Thyroid gland (tissue), 4 donors: ENCODE measurements at regions not wholly inside any gene's neighbourhood (a gene's known extent, or its start where the extent isn't known, plus 50 kb on each side); places are given as distances from the start of the nearest gene placed in this dataset.

ENCODE experiments used
- DNase-seq, 2 donors: peaks; one replicate each; pipeline ENCODE4 v3.0.0-alpha.2; 2019
- H3K27ac ChIP-seq, 3 donors: fragments of 200-600 bp; sonication (generic); 1 replicate in 2 of 3; 2 replicates in 1 of 3; pipeline ENCODE4 v1.5.1; 2016 to 2019; ENCODE audit warnings: mild to moderate bottlenecking in 1 of 3, moderate library complexity in 1 of 3
- H3K27me3 ChIP-seq: fragments of 200-600 bp; sonication (generic); one replicate; pipeline ENCODE4 v1.5.1; 2019
- H3K36me3 ChIP-seq, 2 donors: fragments of 200-600 bp; sonication (generic); one replicate each; pipeline ENCODE4 v1.5.1; 2016 to 2019
- H3K4me1 ChIP-seq, 2 donors: fragments of 200-600 bp; sonication (generic); one replicate each; pipeline ENCODE4 v1.5.1; 2017 to 2019
- H3K4me3 ChIP-seq, 3 donors: fragments of 200-600 bp; sonication (generic); replicated peaks in 1 of 3; 1 replicate in 2 of 3; 2 replicates in 1 of 3; pipeline ENCODE4 v1.5.1; 2016; ENCODE audit warnings: mild to moderate bottlenecking in 1 of 3
- H3K9me3 ChIP-seq: fragments of 200-600 bp; sonication (generic); one replicate; pipeline ENCODE4 v1.5.1; 2017
- CTCF ChIP-seq, 6 experiments: fragments of 200-600 bp in 3 of 6; fragments of 450-650 bp in 3 of 6; sonication (generic) in 3 of 6; IDR thresholded peaks; one replicate each; pipeline ENCODE4 v1.5.1; 2016 to 2019; ENCODE audit warnings: antibody characterized with exemption in 6 of 6, mild to moderate bottlenecking in 2 of 6, inconsistent platforms in 1 of 6, moderate library complexity in 1 of 6
- POLR2A ChIP-seq, 2 donors: fragments of 450-650 bp; IDR thresholded peaks; one replicate each; pipeline ENCODE4 v1.6.1; 2017; ENCODE audit warnings: antibody characterized with exemption in 2 of 2, mild to moderate bottlenecking in 2 of 2, moderate library complexity in 1 of 2
- WGBS, 2 donors: methylation state at CpG; one replicate each; pipeline ENCODE4 v1.1.5; 2017; 5-methylcytosine and 5-hydroxymethylcytosine counted together
- intact Hi-C: fragments of 100-400 bp; cut with DNase I; formaldehyde crosslinking; loops from one replicate; pipeline ENCODE4 v1.15.1; 2023

GRCh38 chr12:112559784-112560183, 141.0 kb downstream of the PTPN11 start:
- 64 to 78% methylated on average over 2 of the region's 2 CpGs for WGBS, 2 donors
- Histone ChIP-seq H3K27ac (no peak overlapping the region), H3K4me3 (no peak overlapping the region), H3K4me1 (no peaks in the 10 kb centered on the region), H3K36me3 (no peaks in the 10 kb centered on the region), H3K9me3 (no peaks in the 10 kb centered on the region), H3K27me3 (no peaks in the 10 kb centered on the region)
- no peak for DNase-seq
- intact Hi-C loops = no loop called here
- TF ChIP-seq POLR2A (IDR thresholded peaks at IDR 0.05) (no peak), CTCF (IDR thresholded peaks at IDR 0.05) (no peak)

GRCh38 chr12:112564160-112564784, 145.5 kb downstream of the PTPN11 start:
- intact Hi-C loops = no loop called here
- no peak for TF ChIP-seq CTCF (IDR thresholded peaks at IDR 0.05)
- TF ChIP-seq POLR2A (IDR thresholded peaks at IDR 0.05) = no peak
- no peaks in the 10 kb centered on the region for H3K4me1 ChIP-seq
- no peaks in the 10 kb centered on the region for H3K36me3 ChIP-seq
- no peak for DNase-seq
- H3K4me3 ChIP-seq = no peak overlapping the region
- no peak overlapping the region for H3K27ac ChIP-seq
- 68 to 73% methylated on average over 9 to 11 of the region's 11 CpGs for WGBS, 2 donors
- no peaks in the 10 kb centered on the region for H3K27me3 ChIP-seq
- H3K9me3 ChIP-seq = no peaks in the 10 kb centered on the region

- no peak for TF ChIP-seq CTCF (IDR thresholded peaks at IDR 0.05)
- no peak for TF ChIP-seq POLR2A (IDR thresholded peaks at IDR 0.05)
These were observed 149.9 kb downstream of the PTPN11 start for GRCh38 chr12:112568641-112569040.

GRCh38 chr12:112570096-112570495, 151.3 kb downstream of the PTPN11 start:
- H3K4me3 ChIP-seq = no peak overlapping the region
- peaks cover 0 to 9% of the 10 kb centered on the region in 2 donors for H3K4me1 ChIP-seq
- no peak overlapping the region for H3K27ac ChIP-seq
- DNase-seq = no peak
- H3K9me3 ChIP-seq = no peaks in the 10 kb centered on the region
- intact Hi-C loops = no loop called here
- TF ChIP-seq POLR2A (IDR thresholded peaks at IDR 0.05) (no peak), CTCF (IDR thresholded peaks at IDR 0.05) (no peak)
- H3K27me3 ChIP-seq = no peaks in the 10 kb centered on the region
- 78 to 83% methylated on average over 7 of the region's 7 CpGs for WGBS, 2 donors
- no peaks in the 10 kb centered on the region for H3K36me3 ChIP-seq

More at GRCh38 chr12:112568641-112569040, 149.9 kb downstream of the PTPN11 start:
- Histone ChIP-seq H3K4me3 (no peak overlapping the region), H3K27me3 (no peaks in the 10 kb centered on the region), H3K27ac (no peak overlapping the region), H3K36me3 (no peaks in the 10 kb centered on the region), H3K4me1 (peaks cover 0 to 9% of the 10 kb centered on the region in 2 donors), H3K9me3 (no peaks in the 10 kb centered on the region)
- WGBS, 2 donors = 92 to 93% methylated on average over 2 of the region's 2 CpGs
- intact Hi-C loops = no loop called here
- DNase-seq = no peak

DNA sequence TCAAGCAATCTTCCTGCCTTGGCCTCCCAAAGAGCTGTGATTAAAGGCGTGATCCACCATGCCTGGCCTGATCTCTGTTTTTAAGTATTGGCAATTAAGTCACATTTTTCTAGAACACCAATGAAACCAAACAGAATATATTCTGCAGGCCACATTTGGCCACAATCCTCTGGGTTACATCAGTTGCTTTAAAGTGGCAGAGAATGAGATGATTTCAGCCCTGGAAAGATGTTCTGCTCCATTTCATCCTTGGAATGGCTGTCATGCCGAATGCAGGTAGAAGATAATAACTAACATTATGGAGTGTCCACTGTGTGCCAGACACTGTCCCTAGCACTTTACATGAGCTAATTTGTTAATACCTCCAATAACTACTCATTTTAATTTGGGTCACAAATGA, 154.4 kb downstream of the PTPN11 start:
- H3K27ac ChIP-seq = no peak overlapping the region
- no peaks in the 10 kb centered on the region for H3K27me3 ChIP-seq
- H3K9me3 ChIP-seq = no peaks in the 10 kb centered on the region
- peak in 1 of 2 donors; percentile 10 for DNase-seq
- TF ChIP-seq POLR2A (IDR thresholded peaks at IDR 0.05) = no peak
- no peak for TF ChIP-seq CTCF (IDR thresholded peaks at IDR 0.05)
- WGBS, 2 donors = 49 to 51% methylated on average over 2 of the region's 2 CpGs
- peaks cover 0 to 9% of the 10 kb centered on the region in 2 donors for H3K4me1 ChIP-seq
- no peak overlapping the region for H3K4me3 ChIP-seq
- no peaks in the 10 kb centered on the region for H3K36me3 ChIP-seq
- intact Hi-C loops = no loop called here
